ENCODE measurements at regions not wholly inside any gene's neighbourhood (a gene's known extent, or its start where the extent isn't known, plus 50 kb on each side); places are given as distances from the start of the nearest gene placed in this dataset.

GRCh38 chr20:40319056-40319455, 370.0 kb downstream of the MAFB start:
- no peak for DNase-seq (ENCODE audit: low read depth)

- DNase-seq (ENCODE audit: low read depth): no peak
Observed at GRCh38 chr20:40317156-40317790, 371.8 kb downstream of the MAFB start.

GRCh38 chr20:40314278-40314677, 374.8 kb downstream of the MAFB start:
- DNase-seq (ENCODE audit: low read depth): no peak

GRCh38 chr20:40313730-40314129, 375.3 kb downstream of the MAFB start:
- DNase-seq (ENCODE audit: low read depth): no peak

- no peak for DNase-seq (ENCODE audit: low read depth)
Observed at GRCh38 chr20:40309731-40310130, 379.3 kb downstream of the MAFB start.

- DNase-seq (ENCODE audit: low read depth): no peak
Observed at GRCh38 chr20:40307997-40308396, 381.0 kb downstream of the MAFB start.

- no peak for DNase-seq (ENCODE audit: low read depth)
Observed at GRCh38 chr20:40307268-40307667, 381.8 kb downstream of the MAFB start.

GRCh38 chr20:40305303-40305702, 383.7 kb downstream of the MAFB start:
- DNase-seq (ENCODE audit: low read depth): no peak

- DNase-seq (ENCODE audit: low read depth): no peak
Observed at GRCh38 chr20:40304119-40304613, 384.9 kb downstream of the MAFB start.

- DNase-seq (ENCODE audit: low read depth): no peak
Observed at GRCh38 chr20:40294747-40295146, 394.3 kb downstream of the MAFB start.

GRCh38 chr20:40294175-40294574, 394.9 kb downstream of the MAFB start:
- no peak for DNase-seq (ENCODE audit: low read depth)

GRCh38 chr20:40293740-40294139, 395.3 kb downstream of the MAFB start:
- no peak for DNase-seq (ENCODE audit: low read depth)

- no peak for DNase-seq (ENCODE audit: low read depth)
Observed at GRCh38 chr20:40291493-40292135, 397.4 kb downstream of the MAFB start.

- no peak for DNase-seq (ENCODE audit: low read depth)
Observed at GRCh38 chr20:40287683-40288082, 401.4 kb downstream of the MAFB start.

- DNase-seq (ENCODE audit: low read depth): no peak
Observed at GRCh38 chr20:40286975-40287531, 402.0 kb downstream of the MAFB start.

- no peak for DNase-seq (ENCODE audit: low read depth)
Observed at GRCh38 chr20:40284611-40285010, 404.4 kb downstream of the MAFB start.

- no peak for DNase-seq (ENCODE audit: low read depth)
Observed at GRCh38 chr20:40283689-40284088, 405.3 kb downstream of the MAFB start.

GRCh38 chr20:40282941-40283340, 406.1 kb downstream of the MAFB start:
- no peak for DNase-seq (ENCODE audit: low read depth)

GRCh38 chr20:40282541-40282940, 406.5 kb downstream of the MAFB start:
- no peak for DNase-seq (ENCODE audit: low read depth)

GRCh38 chr20:40280616-40281015, 408.4 kb downstream of the MAFB start:
- DNase-seq (ENCODE audit: low read depth): no peak

- no peak for DNase-seq (ENCODE audit: low read depth)
Observed at GRCh38 chr20:40279390-40279789, 409.6 kb downstream of the MAFB start.

- no peak for DNase-seq (ENCODE audit: low read depth)
Observed at GRCh38 chr20:40278673-40279072, 410.4 kb downstream of the MAFB start.

GRCh38 chr20:40276301-40276700, 412.7 kb downstream of the MAFB start:
- no peak for DNase-seq (ENCODE audit: low read depth)

GRCh38 chr20:40275738-40276137, 413.3 kb downstream of the MAFB start:
- DNase-seq (ENCODE audit: low read depth): no peak

Data from activated T-helper 9 cell treated with anti-CD3 and anti-CD28 coated beads, Interleukin-2, amount 50 U/mL, for 16 hours (primary cell).